Anterior cingulate cortex (tissue), 58 donors: ENCODE measurements at regions not wholly inside any gene's neighbourhood (a gene's known extent, or its start where the extent isn't known, plus 50 kb on each side); places are given as distances from the start of the nearest gene placed in this dataset.
A peak's percentile ranks its signal among the peaks of the same experiment; 100 is the strongest.

Source experiments
- DNase-seq, 58 donors: peaks; one replicate each; lab custom pipeline; 2025; lab: John Stamatoyannopoulos, UW

- no peak for DNase-seq
Observed at GRCh38 chr4:23279377-23279986, 586.7 kb downstream of the GBA3 start.

DNA sequence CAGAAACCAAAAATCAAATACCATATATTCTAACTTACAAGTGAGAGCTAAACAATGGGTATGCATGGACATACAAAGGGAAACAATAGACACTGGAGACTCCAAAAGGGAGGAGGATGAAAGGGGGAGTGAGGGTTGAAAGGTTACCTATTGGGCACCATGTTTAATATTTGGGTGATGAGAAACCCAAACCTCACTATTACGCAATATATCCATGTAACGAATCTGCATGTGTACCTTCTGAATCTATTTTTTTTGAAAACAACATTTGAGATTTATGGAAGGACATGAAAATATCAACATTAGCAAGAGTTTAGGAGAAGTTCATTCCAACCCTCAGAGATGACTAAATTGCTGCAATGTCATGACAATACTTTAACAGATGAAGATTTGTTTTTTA lies 586.1 kb downstream of the GBA3 start:
- DNase-seq = no peak

DNA sequence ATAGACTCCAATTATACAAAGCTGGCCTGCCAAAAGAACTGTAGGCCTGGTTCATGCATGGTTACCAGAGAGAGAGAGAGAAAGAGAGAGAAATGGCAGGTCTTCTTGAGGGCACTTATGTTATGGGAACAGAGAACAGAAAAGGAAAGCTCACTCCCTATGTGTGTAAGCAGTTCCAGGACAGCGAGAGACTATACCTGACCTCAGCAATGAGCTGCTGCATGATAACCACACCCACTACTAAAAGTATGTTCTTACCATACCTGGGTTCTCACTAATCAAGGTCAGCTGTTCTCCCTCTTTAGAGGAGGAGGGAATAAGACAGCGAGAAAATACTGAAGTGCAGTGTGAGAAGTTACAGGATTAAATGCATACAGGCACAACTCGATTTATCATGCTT lies 583.3 kb downstream of the GBA3 start:
- DNase-seq = no peak

DNA sequence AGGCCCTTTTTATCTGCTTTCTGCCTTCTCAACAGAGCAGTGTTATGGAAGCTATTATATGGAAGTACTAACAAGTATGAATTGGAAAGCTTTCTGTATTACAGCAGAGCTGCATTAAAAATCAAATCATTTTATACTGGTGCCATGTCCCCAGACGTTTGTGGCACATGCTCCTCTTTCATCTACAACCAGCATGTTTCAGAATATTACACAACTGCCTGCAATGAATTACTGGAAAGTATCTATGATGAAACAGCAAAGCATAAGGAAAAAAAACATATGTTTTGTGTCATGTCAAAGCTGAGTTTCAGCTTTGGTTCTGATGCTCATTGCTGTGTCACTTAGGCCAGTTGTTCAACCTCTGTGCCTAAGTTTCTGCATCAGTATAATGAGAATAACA lies 576.8 kb downstream of the GBA3 start:
- no peak for DNase-seq

- DNase-seq = no peak
Observed at GRCh38 chr4:23268072-23268771, 575.5 kb downstream of the GBA3 start.

DNA sequence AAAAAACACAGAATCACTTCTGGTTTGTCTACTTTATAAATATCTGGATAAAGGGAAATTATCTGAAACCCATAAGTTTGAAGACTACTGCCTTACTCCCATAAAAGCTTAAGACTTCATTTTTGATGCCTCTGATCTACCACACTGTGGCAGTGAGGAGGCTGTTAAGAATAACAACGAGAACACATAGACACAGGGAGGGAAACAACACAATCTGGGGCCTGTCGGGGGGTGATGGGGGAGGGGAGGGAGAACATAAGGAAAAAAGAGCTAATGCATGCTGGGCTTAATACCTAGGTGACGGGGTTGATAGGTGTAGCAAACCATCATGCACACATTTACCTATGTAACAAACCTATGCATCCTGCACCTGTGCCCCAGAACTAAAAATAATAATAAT lies 573.7 kb downstream of the GBA3 start:
- DNase-seq = no peak

GRCh38 chr4:23260511-23260910 lies 567.8 kb downstream of the GBA3 start:
- no peak for DNase-seq

DNA sequence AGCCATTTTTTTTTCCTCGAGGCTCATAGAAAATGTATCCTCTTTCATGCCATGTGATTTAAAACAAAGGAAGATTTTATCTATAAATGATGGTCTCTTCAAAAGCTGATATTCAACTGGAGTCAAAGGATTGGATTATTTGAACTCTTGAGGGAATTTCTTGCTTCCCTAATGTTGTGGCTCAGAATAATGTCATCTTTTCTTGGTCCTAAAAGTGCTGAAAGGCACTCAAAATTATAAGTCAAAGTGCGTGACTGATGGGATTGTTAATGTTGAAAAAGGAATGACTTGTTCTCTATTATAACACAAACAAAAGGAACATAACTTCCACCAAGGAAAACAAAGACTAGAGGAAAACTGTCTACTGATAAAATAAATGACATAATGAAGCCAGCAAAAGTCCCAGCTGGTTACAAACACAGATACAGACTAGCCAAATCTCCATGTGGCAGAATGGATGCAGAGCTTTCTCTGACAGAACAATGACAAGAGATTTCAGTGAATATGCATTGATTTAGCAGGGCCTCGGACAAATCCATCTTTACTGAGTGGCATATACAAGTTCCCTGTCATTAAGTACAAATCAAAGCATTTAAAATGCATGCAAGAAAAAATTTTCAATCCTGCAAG lies 552.6 kb downstream of the GBA3 start:
- no peak for DNase-seq

DNA sequence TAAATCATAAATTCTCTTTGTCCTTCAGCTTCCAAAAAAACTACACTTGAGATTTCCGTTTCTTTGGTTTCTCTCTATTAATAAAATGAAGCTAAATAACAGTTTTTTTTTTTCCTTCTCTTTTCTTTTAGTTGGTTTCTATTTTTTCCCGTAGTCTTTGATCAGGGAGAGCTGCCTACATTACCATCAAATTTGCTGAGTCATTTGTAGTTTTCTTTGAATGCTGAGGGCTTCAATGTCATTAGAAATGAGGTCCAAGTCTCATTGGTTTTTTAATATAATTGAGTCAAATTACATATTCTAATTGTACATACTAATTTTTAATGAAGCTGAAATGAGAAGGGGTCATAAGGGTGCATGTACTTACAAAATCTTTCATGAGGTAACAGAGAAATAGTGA lies 550.2 kb downstream of the GBA3 start:
- no peak for DNase-seq

DNA sequence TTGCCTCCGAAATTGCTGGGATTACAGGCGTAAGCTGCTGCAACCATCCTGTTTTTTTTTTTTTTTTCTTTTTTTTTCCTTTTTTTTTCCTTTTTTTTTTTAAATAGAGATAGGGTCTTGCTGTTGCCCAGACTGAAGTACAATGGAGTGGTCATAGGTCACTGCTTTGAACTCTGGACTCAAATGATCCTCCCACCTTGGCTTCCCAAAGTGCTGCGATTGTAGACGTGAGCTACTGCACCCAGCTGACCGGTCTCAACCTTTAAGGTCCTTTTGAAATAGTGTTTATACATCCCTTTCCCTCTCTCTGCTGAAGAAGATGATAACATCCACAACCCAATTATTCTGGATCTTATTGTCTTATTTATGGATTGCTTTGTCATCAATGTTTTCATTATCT lies 548.7 kb downstream of the GBA3 start:
- no peak for DNase-seq

DNA sequence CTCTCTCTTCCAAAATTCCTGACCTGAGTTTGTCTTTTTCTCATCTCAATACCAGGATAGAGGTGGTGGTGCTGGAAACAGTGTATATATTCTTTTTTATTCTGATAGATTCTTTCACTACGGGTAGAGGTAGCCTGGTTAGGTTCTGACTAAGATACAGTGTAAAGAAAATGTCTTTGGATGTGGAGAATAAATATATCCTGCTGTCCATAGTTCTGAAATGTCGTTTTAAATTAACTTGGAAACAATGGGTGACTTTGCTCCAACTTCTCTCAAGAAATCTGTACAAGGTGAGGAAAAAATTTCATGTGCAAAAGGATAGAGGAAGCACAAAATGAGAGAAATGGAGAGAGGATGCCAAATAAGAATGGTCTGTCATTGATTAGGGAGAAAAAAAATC lies 546.1 kb downstream of the GBA3 start:
- no peak for DNase-seq

DNA sequence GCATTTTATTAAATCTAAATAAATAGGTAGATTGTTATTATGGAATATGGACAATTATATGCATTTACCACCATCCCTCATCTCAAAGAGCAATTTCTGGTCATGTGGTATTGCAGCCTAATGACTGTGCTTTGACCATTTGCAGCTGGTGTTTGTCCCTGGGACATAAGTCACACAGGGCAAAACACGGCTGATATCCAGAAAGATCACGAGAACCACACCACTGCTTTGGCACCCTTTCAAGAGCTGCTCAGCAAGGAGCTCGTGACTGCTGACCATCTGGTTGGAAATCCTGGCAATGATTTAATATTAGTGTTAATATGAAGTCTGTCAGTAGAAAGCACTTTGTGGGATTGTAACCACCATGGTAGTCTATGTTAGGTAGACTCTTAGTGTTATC lies 545.0 kb downstream of the GBA3 start:
- DNase-seq = peak in 5 of 58 donors; percentile 0 to 56 (median 2)

- DNase-seq = no peak
Observed at GRCh38 chr4:23235628-23236390, 543.1 kb downstream of the GBA3 start.

- no peak for DNase-seq
Observed at GRCh38 chr4:23234716-23235115, 542.0 kb downstream of the GBA3 start.

DNA sequence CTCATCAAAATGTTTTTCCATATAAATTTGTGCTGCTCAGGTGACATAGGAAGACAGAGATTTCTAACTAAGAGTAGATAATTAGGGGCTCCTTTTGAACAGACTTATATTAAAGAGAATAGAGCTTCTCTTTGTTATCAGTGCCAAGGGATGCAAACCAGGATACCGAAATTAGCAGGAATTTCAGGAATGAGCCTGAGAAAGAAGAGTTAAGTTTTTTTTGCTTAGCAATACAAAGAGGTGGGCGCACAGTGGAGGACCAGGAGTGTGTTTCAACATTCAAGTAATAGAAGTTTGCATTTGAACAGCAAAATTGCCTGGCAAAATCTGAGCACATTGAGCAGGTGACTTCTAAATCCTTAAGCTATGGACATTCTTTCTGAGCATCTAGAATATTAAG lies 541.3 kb downstream of the GBA3 start:
- no peak for DNase-seq

DNA sequence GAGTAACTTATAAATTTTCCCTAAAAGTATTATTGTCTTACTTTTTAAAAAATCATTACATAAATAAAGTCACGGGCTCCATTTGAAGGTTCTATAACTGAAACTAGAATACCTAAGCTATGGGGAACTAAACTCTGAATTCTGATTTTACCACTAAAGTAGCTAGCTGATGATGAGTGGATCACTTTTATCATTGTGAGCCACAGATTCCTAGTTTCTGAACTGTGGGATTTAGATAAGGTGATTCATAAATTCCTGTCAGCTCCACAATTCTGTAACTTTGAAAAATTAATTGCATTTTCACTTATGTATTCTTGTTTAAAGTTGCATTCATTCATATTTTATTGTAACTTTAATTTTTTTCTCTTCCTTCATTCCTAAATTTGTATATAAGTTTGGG lies 540.9 kb downstream of the GBA3 start:
- no peak for DNase-seq

- DNase-seq = no peak
Observed at GRCh38 chr4:23232987-23233386, 540.2 kb downstream of the GBA3 start.

GRCh38 chr4:23225564-23225963 lies 532.8 kb downstream of the GBA3 start:
- DNase-seq = no peak

DNA sequence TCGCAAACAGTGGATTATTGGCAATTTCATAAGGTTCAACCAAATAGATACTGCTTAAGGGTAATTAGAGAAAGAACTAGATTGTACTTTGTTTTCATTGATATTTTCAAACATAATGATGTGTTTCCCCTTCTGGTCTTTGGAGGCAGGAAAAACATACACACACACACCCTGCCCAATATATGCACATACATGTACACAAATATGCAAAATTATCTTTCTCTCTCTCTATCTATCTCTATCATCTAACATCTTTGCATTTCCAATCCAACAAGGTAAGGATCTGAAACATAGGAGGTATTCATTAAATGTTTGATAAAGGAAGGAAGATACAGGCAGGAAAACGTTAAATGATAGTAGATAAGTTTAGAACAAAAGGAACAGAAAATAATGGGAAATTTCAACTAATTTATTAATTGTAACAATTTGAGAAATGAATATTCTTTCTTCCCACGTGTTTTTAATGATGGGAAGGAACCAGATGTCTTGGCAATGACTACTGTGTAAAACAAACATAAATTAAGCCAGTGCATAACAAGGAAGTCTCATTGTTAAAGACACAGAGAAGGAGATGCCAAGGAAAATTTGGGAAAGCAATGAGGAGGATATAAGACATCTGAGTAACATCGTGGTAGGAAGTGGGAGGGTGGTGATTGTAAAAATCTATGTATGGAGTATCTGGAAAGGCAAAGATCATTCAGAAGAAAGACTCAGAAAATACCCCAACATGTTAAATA lies 532.1 kb downstream of the GBA3 start:
- no peak for DNase-seq

DNA sequence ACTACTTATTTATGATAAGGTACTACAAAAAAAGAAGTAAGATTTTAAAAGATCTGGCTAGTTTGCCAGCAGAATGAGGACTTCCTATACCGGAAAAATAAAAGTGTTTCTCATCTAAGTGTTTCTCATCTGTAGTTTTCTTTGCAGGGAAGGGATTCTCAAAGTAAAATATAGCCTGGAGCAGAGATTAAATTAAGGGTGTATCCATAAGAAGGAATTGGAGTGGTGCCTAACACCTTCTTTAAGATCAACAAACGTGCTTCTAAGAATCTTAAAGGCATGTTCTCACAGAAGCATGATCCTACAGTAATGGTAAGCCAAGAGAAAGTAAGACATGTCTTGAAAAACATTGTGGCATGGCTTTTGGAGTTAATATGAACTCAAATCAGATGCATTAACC lies 528.2 kb downstream of the GBA3 start:
- DNase-seq = no peak
